ENCODE measurements at regions not wholly inside any gene's neighbourhood (a gene's known extent, or its start where the extent isn't known, plus 50 kb on each side); places are given as distances from the start of the nearest gene placed in this dataset.

DNA sequence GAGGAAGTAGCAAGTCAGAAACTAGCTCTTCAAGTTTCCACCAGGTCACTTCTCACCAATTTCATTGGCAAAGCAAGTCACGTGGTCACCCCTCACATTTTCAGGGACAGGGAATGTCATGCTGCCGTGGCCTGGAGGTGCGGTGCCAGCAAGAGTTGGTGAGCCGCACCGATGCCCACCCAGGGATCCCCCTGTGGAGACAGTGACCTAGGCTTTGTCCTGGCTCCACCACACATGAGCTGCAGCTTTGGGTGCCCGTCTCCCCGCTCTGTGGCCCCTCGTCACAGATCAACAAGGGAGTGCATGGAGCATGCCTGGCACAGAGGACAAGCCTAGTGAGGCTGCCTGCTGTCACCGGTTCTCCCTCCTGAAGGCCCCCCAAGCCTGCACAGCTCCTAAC, 226.7 kb upstream of the PPP2R2D start:
- no peak for TF ChIP-seq MYC (IDR thresholded peaks at IDR 0.05; ENCODE audit: low read depth, low read length)
- no peak for DNase-seq (ENCODE audit: low read depth)
- no peak overlapping the region for H3K4me3 ChIP-seq (ENCODE audit: low read depth, low read length)

GRCh38 chr10:131675104-131675503, 225.7 kb upstream of the PPP2R2D start:
- H3K4me3 ChIP-seq (ENCODE audit: low read depth, low read length), result no peak overlapping the region
- DNase-seq (ENCODE audit: low read depth), result no peak
- TF ChIP-seq MAX (IDR thresholded peaks at IDR 0.05; ENCODE audit: low read depth, low read length) (no peak), POLR2A (IDR thresholded peaks at IDR 0.05; ENCODE audit: extremely low read depth, insufficient read length) (no peak), MYC (IDR thresholded peaks at IDR 0.05; ENCODE audit: low read depth, low read length) (no peak)
- TF ChIP-seq, protein P1, sequence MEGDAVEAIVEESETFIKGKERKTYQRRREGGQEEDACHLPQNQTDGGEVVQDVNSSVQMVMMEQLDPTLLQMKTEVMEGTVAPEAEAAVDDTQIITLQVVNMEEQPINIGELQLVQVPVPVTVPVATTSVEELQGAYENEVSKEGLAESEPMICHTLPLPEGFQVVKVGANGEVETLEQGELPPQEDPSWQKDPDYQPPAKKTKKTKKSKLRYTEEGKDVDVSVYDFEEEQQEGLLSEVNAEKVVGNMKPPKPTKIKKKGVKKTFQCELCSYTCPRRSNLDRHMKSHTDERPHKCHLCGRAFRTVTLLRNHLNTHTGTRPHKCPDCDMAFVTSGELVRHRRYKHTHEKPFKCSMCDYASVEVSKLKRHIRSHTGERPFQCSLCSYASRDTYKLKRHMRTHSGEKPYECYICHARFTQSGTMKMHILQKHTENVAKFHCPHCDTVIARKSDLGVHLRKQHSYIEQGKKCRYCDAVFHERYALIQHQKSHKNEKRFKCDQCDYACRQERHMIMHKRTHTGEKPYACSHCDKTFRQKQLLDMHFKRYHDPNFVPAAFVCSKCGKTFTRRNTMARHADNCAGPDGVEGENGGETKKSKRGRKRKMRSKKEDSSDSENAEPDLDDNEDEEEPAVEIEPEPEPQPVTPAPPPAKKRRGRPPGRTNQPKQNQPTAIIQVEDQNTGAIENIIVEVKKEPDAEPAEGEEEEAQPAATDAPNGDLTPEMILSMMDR (IDR thresholded peaks at IDR 0.05; ENCODE audit: low read depth, low read length), result no peak

GRCh38 chr10:131676046-131676799, 224.6 kb upstream of the PPP2R2D start:
- no peak for DNase-seq (ENCODE audit: low read depth)
- TF ChIP-seq MAX (IDR thresholded peaks at IDR 0.05; ENCODE audit: low read depth, low read length) (no peak), MYC (IDR thresholded peaks at IDR 0.05; ENCODE audit: low read depth, low read length) (no peak)
- H3K4me3 ChIP-seq (ENCODE audit: low read depth, low read length), result no peak overlapping the region

DNA sequence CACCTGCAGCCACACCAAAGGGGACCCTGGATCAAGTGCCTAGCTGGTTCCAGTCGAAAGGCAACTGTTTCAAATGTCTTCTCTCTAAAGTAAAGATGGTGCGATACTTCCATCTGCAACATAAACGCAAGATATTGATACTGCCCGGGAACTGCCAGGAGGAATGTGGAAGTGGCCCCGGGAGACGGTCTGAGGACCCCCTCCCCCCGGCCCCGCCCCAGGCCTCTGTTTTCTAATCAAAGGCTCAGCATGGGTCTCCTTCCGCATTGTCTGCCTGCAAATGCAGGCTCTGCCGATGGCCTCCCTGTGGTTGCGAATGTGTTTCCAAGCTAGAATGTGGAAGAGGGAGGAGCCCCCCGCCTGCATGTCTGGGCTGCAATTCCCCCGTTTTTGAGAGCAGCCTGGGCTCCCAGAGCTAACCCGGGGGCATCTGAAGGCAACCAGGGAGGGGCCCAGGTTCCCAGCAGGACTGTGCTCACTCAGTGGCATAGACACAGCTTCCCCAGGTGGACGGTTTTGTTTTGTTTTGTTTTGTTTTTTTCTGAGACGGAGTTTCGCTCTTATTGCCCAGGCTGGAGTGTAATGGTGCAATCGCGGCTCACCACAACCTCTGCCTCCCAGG, 223.9 kb upstream of the PPP2R2D start:
- no peak overlapping the region for H3K4me3 ChIP-seq (ENCODE audit: low read depth, low read length)
- TF ChIP-seq, protein P1 (IDR thresholded peaks at IDR 0.05; ENCODE audit: low read depth, low read length), result no peak
- no peak for TF ChIP-seq POLR2A (IDR thresholded peaks at IDR 0.05; ENCODE audit: extremely low read depth, insufficient read length)
- no peak for TF ChIP-seq MAX (IDR thresholded peaks at IDR 0.05; ENCODE audit: low read depth, low read length)
- TF ChIP-seq MYC (IDR thresholded peaks at IDR 0.05; ENCODE audit: low read depth, low read length), result no peak
- peak; percentile 45 for DNase-seq (ENCODE audit: low read depth)

DNA sequence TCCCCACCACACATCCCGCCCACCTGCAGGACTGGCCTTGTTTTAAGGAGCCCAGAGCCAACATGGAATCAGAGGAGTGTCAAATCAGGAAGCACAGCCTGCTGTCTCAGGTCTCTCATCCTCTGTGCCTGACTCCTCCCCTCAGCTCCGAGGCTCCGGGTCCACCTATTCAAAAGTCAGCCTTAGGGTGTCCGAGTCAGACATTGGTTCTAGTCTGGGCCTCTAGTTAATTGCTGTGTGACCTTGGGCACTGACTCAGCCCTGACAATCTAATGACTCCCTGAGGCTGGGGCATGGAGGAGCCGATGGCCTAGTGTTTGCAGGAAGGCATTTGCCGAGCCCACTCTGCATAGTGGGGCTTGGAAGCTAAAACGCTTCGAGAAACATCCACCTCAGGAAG, 223.1 kb upstream of the PPP2R2D start:
- TF ChIP-seq, protein P1 (IDR thresholded peaks at IDR 0.05; ENCODE audit: low read depth, low read length), result no peak
- no peak for TF ChIP-seq MAX (IDR thresholded peaks at IDR 0.05; ENCODE audit: low read depth, low read length)
- TF ChIP-seq MYC (IDR thresholded peaks at IDR 0.05; ENCODE audit: low read depth, low read length), result no peak
- TF ChIP-seq POLR2A (IDR thresholded peaks at IDR 0.05; ENCODE audit: extremely low read depth, insufficient read length), result no peak
- no peak for DNase-seq (ENCODE audit: low read depth)
- H3K4me3 ChIP-seq (ENCODE audit: low read depth, low read length), result no peak overlapping the region

DNA sequence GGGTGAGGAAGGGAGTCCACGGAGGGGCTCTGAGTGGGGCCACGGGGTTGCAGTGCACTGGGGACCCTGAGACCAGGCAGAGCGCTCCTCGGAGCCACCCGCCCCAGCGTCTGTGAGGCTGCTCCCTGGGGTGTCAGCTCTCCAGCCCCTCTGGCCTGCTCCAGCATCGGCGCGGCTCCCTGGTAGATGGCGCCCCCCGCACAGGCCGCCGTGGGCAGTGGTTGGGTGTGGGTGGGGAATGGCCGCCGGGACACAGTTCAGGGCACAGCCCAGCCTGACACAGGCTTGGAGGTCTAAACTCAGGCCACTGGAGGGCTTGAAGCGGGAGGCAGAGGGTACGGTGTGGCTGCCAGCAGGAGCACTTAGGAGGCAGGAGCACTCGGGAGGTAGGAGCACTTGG, 222.6 kb upstream of the PPP2R2D start:
- DNase-seq (ENCODE audit: low read depth), result no peak
- no peak overlapping the region for H3K4me3 ChIP-seq (ENCODE audit: low read depth, low read length)
- TF ChIP-seq MAX (IDR thresholded peaks at IDR 0.05; ENCODE audit: low read depth, low read length), result no peak
- TF ChIP-seq POLR2A (IDR thresholded peaks at IDR 0.05; ENCODE audit: extremely low read depth, insufficient read length), result no peak

GRCh38 chr10:131678613-131679012, 222.2 kb upstream of the PPP2R2D start:
- DNase-seq (ENCODE audit: low read depth), result no peak
- H3K4me3 ChIP-seq (ENCODE audit: low read depth, low read length), result no peak overlapping the region
- TF ChIP-seq MYC (IDR thresholded peaks at IDR 0.05; ENCODE audit: low read depth, low read length) (no peak), MAX (IDR thresholded peaks at IDR 0.05; ENCODE audit: low read depth, low read length) (no peak), POLR2A (IDR thresholded peaks at IDR 0.05; ENCODE audit: extremely low read depth, insufficient read length) (no peak)
- TF ChIP-seq, protein P1 (IDR thresholded peaks at IDR 0.05; ENCODE audit: low read depth, low read length), result no peak

Data from NB4 (cell line).